ENCODE measurements at regions not wholly inside any gene's neighbourhood (a gene's known extent, or its start where the extent isn't known, plus 50 kb on each side); places are given as distances from the start of the nearest gene placed in this dataset.

GRCh38 chr6:164418262-164418588, 891.2 kb downstream of the C6orf118 start:
- peaks cover 29% of the 10 kb centered on the region for H3K4me1 Mint-ChIP-seq (ENCODE audit: unreplicated experiment)
- H3K36me3 Mint-ChIP-seq (ENCODE audit: low read depth, unreplicated experiment), result peaks cover 6% of the 10 kb centered on the region
- H3K27ac Mint-ChIP-seq (ENCODE audit: unreplicated experiment), result no peak overlapping the region
- peaks cover 2% of the 10 kb centered on the region for H3K27me3 Mint-ChIP-seq (ENCODE audit: unreplicated experiment)
- DNase-seq (ENCODE audit: low spot score), result no peak
- H3K9me3 Mint-ChIP-seq (ENCODE audit: unreplicated experiment), result peaks cover 6% of the 10 kb centered on the region
- no peak for TF ChIP-seq CTCF (IDR thresholded peaks at IDR 0.05; ENCODE audit: unreplicated experiment)
- no peak overlapping the region for H3K4me3 Mint-ChIP-seq (ENCODE audit: unreplicated experiment)

- Mint-ChIP-seq H3K36me3 (ENCODE audit: low read depth, unreplicated experiment) (peaks cover 6% of the 10 kb centered on the region), H3K9me3 (ENCODE audit: unreplicated experiment) (peaks cover 6% of the 10 kb centered on the region), H3K4me3 (ENCODE audit: unreplicated experiment) (no peak overlapping the region), H3K27me3 (ENCODE audit: unreplicated experiment) (peaks cover 2% of the 10 kb centered on the region), H3K27ac (ENCODE audit: unreplicated experiment) (no peak overlapping the region), H3K4me1 (ENCODE audit: unreplicated experiment) (peaks cover 29% of the 10 kb centered on the region)
- no peak for TF ChIP-seq CTCF (IDR thresholded peaks at IDR 0.05; ENCODE audit: unreplicated experiment)
- DNase-seq (ENCODE audit: low spot score), result no peak
Measured at GRCh38 chr6:164417537-164418261, 891.7 kb downstream of the C6orf118 start.

- Mint-ChIP-seq H3K27me3 (ENCODE audit: unreplicated experiment) (peaks cover 2% of the 10 kb centered on the region), H3K4me1 (ENCODE audit: unreplicated experiment) (peaks cover 29% of the 10 kb centered on the region), H3K9me3 (ENCODE audit: unreplicated experiment) (no peaks in the 10 kb centered on the region), H3K4me3 (ENCODE audit: unreplicated experiment) (no peak overlapping the region), H3K27ac (ENCODE audit: unreplicated experiment) (peak overlapping the region; percentile 64), H3K36me3 (ENCODE audit: low read depth, unreplicated experiment) (no peaks in the 10 kb centered on the region)
- DNase-seq (ENCODE audit: low spot score), result no peak
- no peak for TF ChIP-seq CTCF (IDR thresholded peaks at IDR 0.05; ENCODE audit: unreplicated experiment)
Measured at GRCh38 chr6:164415832-164416563, 893.4 kb downstream of the C6orf118 start.

- Mint-ChIP-seq H3K27me3 (ENCODE audit: unreplicated experiment) (no peaks in the 10 kb centered on the region), H3K9me3 (ENCODE audit: unreplicated experiment) (no peaks in the 10 kb centered on the region)
Measured at GRCh38 chr6:164414695-164415094, 894.7 kb downstream of the C6orf118 start.

More at GRCh38 chr6:164414695-164415094, 894.7 kb downstream of the C6orf118 start:
- H3K27ac Mint-ChIP-seq (ENCODE audit: unreplicated experiment), result no peak overlapping the region
- no peak overlapping the region for H3K4me3 Mint-ChIP-seq (ENCODE audit: unreplicated experiment)
- H3K4me1 Mint-ChIP-seq (ENCODE audit: unreplicated experiment), result peaks cover 29% of the 10 kb centered on the region
- DNase-seq (ENCODE audit: low spot score), result no peak
- TF ChIP-seq CTCF (IDR thresholded peaks at IDR 0.05; ENCODE audit: unreplicated experiment), result no peak
- no peaks in the 10 kb centered on the region for H3K36me3 Mint-ChIP-seq (ENCODE audit: low read depth, unreplicated experiment)
